ENCODE measurements at regions not wholly inside any gene's neighbourhood (a gene's known extent, or its start where the extent isn't known, plus 50 kb on each side); places are given as distances from the start of the nearest gene placed in this dataset.
A peak's percentile ranks its signal among the peaks of the same experiment; 100 is the strongest.
"Not testable (repeated sequence)": the region's sequence is repeated elsewhere in the genome, so short reads cannot be mapped to it uniquely, and the experiment has no call there.

DNA sequence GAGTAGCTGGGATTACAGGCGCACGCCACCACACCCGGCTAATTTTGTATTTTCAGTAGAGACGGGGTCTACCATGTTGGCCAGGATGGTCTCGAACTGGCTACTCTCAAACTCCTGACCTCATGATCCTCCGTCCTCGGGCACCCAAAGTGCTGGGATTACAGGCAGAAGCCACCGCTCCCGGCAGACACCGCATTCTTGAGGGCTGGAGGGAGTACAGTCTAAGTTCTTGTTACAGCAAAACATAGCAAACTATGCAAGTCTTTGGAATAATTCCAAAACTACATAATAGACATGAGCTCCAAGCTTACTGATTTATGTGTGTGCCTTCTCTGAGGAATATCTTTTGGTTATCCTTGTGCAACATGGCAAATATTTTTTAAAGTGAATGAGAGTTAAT, 299.1 kb upstream of the ZNF658 start:
- H3K4me3 Mint-ChIP-seq, H3K27me3 Mint-ChIP-seq, H3K4me1 Mint-ChIP-seq, DNase-seq, CTCF ChIA-PET, H3K9me3 Mint-ChIP-seq, H3K27ac Mint-ChIP-seq, H3K36me3 Mint-ChIP-seq: not testable (repeated sequence)

DNA sequence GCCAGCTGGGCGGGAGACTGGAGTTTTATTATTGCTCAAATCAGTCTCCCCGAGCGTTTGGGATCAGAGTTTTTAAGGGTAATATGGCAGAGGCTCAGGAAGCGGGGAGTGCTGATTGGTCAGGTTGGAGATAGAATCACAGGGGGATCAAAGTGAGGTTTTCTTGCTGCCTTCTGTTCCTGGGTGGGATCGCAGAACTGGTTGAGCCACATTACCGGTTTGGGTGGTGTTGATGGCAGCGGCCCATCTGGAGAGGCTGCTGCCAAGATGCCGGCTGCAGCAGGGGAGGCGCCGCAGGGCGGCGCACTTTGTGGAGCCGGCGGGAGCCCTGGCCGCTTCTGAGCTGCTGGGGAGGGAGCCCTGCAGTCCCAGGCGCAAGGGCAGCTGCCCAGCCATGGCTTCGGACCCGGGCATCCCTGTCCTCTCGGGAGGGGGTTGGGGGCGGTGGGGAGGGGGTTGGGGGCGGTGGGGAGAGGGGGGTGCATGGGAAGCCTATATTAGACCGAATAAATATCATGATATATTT, 268.9 kb upstream of the ZNF658 start:
- not testable (repeated sequence) for DNase-seq

DNA sequence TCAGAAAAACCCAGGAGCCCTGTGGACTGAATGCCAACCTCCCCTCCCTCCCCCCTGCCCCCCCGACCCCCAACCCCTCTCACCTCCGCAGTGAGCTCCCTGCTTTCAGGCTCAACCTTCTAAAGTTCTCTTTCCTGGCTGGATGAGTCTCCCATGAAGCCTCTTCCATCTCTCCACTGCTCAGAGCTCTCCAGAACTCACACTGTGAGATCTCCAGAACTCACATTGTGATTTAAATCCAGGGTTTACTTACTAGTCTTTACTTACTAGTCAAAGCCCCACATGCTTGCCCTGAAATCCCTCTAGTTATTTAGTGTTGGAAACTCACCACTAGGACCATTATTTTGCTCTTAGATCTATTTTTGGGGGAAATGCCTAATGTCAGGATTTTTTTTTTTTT, 252.8 kb upstream of the ZNF658 start:
- H3K36me3 Mint-ChIP-seq, H3K27me3 Mint-ChIP-seq, CTCF ChIA-PET, DNase-seq, H3K9me3 Mint-ChIP-seq, H3K4me3 Mint-ChIP-seq, H3K4me1 Mint-ChIP-seq, H3K27ac Mint-ChIP-seq: not testable (repeated sequence)

More for the DNA sequence above, 268.9 kb upstream of the ZNF658 start:
- H3K27me3 Mint-ChIP-seq, H3K36me3 Mint-ChIP-seq, H3K27ac Mint-ChIP-seq, H3K4me1 Mint-ChIP-seq, H3K9me3 Mint-ChIP-seq, CTCF ChIA-PET, H3K4me3 Mint-ChIP-seq: not testable (repeated sequence)

DNA sequence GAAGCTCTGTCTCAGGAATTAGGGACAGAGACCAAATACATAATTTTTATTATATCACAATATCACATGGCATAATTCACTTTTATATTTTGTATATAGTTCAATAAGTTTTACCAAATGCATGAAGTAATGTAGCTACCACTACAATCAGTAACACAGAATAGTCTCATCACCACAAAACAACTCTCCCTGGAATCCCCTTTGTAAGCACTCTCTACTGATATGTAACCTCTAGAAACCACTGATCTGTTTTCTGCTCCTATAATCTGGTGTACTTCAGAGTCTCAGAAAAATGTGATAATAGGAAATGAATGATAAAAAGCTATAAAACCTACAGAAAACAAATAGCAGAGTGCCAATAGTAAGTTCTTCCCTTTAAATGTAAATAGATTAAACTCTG, 210.3 kb upstream of the ZNF658 start:
- H3K4me3 Mint-ChIP-seq, CTCF ChIA-PET, DNase-seq, H3K27me3 Mint-ChIP-seq, H3K4me1 Mint-ChIP-seq, H3K27ac Mint-ChIP-seq, H3K9me3 Mint-ChIP-seq, H3K36me3 Mint-ChIP-seq: not testable (repeated sequence)

DNA sequence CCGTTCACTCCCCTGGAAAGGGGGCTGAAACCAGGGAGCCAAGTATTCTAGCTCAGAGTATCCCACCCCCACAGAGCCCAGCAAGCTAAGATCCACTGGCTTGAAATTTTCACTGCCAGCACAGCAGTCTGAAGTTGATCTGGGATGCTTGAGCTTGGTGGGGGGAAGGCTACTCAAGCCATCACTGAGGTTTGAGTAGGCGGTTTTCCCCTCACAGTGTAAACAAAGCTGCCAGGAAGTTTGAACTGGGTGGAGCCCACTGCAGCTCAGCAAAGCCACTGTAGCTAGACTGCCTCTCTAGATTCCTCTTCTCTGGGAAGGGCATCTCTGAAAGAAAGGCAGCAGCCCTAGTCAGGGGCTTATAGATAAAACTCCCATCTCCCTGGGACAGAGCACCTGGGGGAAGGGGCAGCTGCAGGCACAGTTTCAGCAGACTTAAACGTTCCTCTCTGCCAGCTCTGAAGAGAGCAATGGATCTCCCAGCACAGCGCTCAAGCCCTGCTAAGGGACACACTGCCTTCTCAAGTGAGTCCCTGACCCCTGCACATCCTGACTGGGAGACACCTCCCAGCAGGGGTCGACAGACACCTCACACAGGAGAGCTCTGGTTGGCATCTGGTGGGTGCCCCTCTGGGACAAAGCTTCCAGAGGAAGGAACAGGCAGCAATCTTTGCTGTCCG, 204.8 kb upstream of the ZNF658 start:
- DNase-seq: peak; percentile 14
- H3K4me3 Mint-ChIP-seq: not testable (repeated sequence)

DNA sequence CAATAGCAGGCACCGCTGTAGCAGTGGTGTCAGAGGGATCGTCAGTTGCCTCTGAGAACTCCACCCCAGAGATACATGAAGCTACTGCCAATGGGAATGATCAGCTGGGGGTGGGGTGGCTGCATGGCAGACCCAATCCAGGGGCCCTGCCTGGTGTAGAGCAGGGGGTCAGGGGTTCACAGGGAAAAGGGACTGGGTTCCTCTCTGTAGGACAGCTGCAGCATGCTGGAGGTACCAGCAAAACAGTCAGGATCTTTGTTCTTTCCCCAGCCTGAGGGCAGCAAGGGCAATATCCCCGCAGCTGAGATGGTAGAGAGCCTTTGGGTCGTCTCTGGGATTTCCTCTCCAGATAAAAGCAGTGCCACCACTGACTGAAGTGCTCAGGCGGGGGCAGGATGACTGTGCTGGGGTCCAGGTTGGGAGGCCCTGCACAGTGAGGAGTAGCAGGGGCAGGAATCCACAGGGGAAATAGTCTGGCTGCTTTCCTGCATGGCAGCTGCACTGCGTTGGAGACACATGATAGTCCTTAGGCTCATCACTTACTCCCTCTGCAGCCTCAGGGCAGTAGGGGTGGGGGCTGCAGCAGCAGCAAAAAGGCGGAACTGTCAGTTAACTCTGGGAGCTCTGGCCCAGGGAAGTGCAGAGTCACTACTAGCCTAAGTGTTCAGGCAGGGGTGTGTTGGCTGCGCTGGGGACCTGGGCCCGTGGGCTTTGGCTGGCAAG, 203.0 kb upstream of the ZNF658 start:
- not testable (repeated sequence) for H3K27me3 Mint-ChIP-seq, H3K36me3 Mint-ChIP-seq, H3K4me1 Mint-ChIP-seq

More for the DNA sequence above, 204.8 kb upstream of the ZNF658 start:
- H3K36me3 Mint-ChIP-seq, H3K9me3 Mint-ChIP-seq, H3K27me3 Mint-ChIP-seq, H3K27ac Mint-ChIP-seq, H3K4me1 Mint-ChIP-seq, CTCF ChIA-PET: not testable (repeated sequence)

DNA sequence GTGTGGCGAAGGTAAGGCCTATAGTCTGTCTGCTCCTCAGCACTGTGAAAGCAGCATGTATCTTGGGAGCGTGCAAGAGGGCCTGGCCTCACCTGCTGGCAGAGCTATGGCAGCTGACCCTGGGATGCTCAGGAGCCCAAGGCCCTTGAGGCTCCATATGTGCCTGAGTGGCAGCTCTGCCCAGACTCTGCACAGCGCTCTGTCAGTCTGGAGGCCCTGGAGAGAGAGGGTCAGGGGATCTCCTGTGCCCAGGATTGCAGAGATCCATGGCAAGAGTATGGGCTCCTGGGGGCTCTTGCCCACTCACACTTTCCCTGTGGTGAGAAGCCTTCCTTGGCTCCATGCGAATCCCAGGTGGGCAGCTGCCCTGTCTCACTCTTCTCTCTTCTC, 202.5 kb upstream of the ZNF658 start:
- H3K36me3 Mint-ChIP-seq, H3K9me3 Mint-ChIP-seq, H3K4me3 Mint-ChIP-seq, H3K27me3 Mint-ChIP-seq, H3K4me1 Mint-ChIP-seq, H3K27ac Mint-ChIP-seq, CTCF ChIA-PET, DNase-seq: not testable (repeated sequence)

More for the DNA sequence above, 203.0 kb upstream of the ZNF658 start:
- CTCF ChIA-PET, H3K9me3 Mint-ChIP-seq, H3K4me3 Mint-ChIP-seq, H3K27ac Mint-ChIP-seq, DNase-seq: not testable (repeated sequence)

DNA sequence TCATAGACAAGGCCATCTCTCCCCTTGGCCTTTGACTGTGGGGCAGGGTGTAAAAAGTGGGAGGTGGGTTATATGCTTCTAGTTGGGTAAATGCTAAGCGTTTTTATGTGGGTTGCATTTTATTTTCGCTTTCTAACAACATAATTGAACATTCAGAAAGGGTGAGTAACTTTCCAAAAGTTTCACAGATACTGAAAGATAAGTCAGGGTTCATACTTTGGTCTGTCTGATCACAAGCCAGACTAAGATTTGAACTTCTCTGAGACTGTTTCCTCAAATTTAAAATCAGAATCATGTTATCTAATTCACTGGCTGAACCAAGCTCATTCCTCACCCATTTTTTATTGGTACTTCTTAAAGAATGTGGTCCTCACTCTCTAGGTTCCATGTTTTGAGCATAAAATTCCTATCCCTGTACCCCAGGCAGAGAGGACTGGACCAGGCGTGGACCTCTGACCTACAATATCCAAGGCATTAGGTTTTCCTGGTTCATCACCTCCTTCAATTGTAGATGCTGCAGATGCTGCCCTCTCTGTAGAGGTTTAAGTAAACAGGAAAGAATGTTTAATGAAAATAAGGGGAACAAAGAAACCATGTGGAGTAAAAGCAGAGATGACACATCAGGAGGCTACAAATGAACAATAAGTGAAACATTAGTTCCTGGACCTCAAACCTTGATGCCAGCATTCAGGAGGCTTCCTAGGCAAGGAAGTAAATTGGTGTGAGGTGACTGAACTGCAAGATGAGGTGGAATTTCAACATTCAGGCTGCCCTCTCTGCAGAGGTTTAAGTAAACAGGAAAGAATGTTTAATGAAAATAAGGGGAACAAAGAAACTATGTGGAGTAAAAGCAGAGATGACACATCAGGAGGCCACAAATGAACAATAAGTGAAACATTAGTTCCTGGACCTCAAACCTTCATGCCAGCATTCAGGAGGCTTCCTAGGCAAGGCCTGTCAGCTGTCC, 198.8 kb upstream of the ZNF658 start:
- CTCF ChIA-PET, DNase-seq, H3K4me3 Mint-ChIP-seq, H3K36me3 Mint-ChIP-seq, H3K27me3 Mint-ChIP-seq, H3K4me1 Mint-ChIP-seq, H3K27ac Mint-ChIP-seq, H3K9me3 Mint-ChIP-seq: not testable (repeated sequence)

DNA sequence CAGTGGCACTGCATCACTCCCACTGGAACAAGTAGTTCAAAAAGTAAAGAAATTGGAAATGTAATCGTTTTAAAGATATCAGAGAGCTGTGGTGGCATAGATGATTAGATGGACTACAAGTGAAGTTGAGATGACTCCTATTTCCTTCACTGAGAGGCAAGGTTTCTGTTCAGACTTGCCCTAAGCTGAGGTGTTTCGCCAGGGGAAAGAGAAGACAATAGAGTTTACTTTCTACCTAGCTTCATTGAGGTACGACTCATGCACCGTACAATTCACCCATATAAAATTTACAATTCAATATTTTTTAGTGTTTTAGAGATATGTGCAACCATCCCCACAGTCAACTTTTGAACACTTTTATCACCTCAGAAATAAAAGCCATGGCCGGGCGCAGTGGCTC, 189.0 kb upstream of the ZNF658 start:
- DNase-seq, H3K27me3 Mint-ChIP-seq, CTCF ChIA-PET, H3K9me3 Mint-ChIP-seq, H3K27ac Mint-ChIP-seq, H3K4me1 Mint-ChIP-seq, H3K4me3 Mint-ChIP-seq, H3K36me3 Mint-ChIP-seq: not testable (repeated sequence)

DNA sequence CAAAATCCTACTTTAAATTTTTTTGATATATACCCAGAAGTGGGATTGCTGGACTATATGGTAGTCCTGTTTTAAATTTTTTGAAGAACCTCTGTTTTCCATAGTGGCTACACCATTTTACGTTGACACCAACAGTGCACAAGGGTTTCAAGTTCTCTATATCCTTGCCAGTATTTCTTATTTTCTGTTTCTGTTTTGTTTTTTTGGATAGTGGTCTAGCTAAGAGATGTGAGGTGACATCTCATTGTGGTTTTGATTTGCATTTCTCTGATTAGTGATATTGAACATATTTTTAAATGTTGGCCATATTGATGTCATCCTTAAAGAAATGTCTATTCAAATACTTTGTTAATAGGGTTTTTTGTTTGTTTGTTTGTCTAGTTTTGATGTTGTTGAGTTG, 187.7 kb upstream of the ZNF658 start:
- H3K4me3 Mint-ChIP-seq, H3K4me1 Mint-ChIP-seq, DNase-seq, H3K36me3 Mint-ChIP-seq, H3K9me3 Mint-ChIP-seq, H3K27me3 Mint-ChIP-seq, H3K27ac Mint-ChIP-seq, CTCF ChIA-PET: not testable (repeated sequence)

DNA sequence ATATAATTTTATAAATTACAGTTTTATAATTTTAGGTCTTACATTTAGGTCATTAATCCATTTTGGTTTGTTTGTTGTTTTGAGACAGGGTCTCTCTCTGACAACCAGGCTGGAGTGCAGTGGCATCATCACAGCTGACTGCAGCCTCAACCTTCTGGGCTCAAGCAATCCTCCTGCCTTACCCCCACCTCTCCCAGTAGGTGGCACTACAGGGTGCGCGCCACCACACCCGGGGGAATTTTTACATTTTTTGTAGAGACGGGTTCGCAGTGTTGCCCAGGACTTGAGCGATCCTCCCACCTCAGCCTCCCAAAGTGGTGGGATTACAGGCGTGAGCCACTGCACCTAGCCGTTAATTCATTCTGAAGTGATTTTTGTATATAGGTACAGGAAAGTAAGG, 187.0 kb upstream of the ZNF658 start:
- H3K36me3 Mint-ChIP-seq, DNase-seq, H3K4me3 Mint-ChIP-seq, H3K9me3 Mint-ChIP-seq, H3K27ac Mint-ChIP-seq, H3K4me1 Mint-ChIP-seq, CTCF ChIA-PET, H3K27me3 Mint-ChIP-seq: not testable (repeated sequence)

DNA sequence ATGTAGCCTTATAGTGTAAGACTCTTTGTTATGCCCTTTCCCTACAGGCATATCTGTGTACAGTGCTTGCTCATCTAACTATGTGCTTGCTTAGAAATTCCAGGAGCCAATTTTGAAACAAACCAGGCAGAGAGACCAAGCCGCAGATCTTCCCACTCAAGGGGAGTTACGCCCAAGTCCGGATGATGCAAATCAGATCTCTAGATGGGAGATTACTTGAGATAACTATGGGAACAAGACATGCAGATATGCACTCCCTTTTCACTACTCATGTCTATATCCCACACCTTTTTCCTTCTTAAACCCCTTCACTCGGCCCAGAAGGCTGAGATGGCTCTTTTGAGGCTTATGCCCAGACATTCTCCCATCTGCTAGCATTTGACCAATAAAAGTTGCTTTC, 179.7 kb upstream of the ZNF658 start:
- H3K9me3 Mint-ChIP-seq, H3K4me1 Mint-ChIP-seq, H3K27me3 Mint-ChIP-seq, CTCF ChIA-PET, H3K27ac Mint-ChIP-seq, DNase-seq, H3K4me3 Mint-ChIP-seq, H3K36me3 Mint-ChIP-seq: not testable (repeated sequence)

DNA sequence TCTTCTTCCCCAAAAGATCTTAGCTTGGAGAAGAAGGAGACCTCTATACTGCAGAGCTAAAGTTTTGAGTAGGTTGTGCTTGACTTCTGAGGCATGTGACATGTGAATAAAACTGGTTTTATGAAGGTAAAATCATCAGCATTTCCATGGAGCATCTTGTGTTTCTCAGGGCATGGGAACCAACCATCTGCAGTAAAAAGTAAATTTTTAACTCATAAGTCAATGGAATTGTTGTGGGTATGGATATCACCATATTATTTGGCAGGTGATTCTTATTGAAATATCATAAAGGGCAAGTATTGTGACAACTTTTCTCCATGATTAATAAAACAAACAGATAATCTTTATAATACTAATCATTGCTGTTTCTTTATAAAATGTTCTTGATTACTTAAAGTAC, 173.0 kb upstream of the ZNF658 start:
- H3K4me1 Mint-ChIP-seq, CTCF ChIA-PET, H3K27ac Mint-ChIP-seq, H3K36me3 Mint-ChIP-seq, H3K9me3 Mint-ChIP-seq, DNase-seq, H3K27me3 Mint-ChIP-seq, H3K4me3 Mint-ChIP-seq: not testable (repeated sequence)

DNA sequence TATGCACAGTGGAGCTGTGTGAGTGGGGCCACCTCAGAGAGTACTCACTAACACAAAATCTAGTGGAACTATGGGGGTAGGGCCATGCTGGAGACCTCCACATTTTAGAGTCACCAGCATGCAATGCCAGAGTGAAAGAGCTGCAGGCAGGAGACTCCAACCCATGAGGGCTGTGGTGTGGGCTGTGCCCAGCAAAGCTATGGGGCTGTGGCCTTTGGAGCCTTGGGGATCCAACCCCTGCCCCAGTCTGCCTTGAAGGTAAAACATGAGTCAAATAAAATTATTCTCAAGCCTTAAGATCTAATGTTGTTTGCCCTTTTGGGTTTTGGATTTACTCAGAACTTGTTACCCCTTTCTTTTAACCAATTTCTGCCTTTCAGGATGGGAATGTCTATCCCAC, 163.8 kb upstream of the ZNF658 start:
- H3K4me3 Mint-ChIP-seq, CTCF ChIA-PET, H3K27me3 Mint-ChIP-seq, H3K27ac Mint-ChIP-seq, H3K36me3 Mint-ChIP-seq, DNase-seq, H3K9me3 Mint-ChIP-seq, H3K4me1 Mint-ChIP-seq: not testable (repeated sequence)

DNA sequence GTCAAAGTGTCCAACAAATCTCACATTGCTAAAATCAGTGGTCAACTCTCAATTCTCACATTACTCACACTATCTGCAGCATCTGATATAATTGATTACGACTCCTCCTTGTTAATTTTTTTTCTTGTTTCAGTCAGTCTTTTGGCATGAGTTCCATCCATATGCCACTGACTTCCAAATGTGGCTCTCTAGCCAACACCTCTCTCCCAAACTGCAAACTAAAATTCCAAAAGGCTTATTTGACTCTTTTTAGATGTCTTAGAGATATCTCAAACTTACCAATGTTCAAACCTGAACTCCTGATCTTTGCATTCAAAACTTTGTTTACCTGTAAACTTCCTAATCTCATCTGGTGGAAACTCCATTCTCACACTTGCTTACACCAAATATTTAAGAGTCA, 162.1 kb upstream of the ZNF658 start:
- CTCF ChIA-PET, H3K9me3 Mint-ChIP-seq, H3K27ac Mint-ChIP-seq, H3K27me3 Mint-ChIP-seq, DNase-seq, H3K36me3 Mint-ChIP-seq, H3K4me3 Mint-ChIP-seq, H3K4me1 Mint-ChIP-seq: not testable (repeated sequence)
